A549 (cell line): ENCODE measurements at regions not wholly inside any gene's neighbourhood (a gene's known extent, or its start where the extent isn't known, plus 50 kb on each side); places are given as distances from the start of the nearest gene placed in this dataset.

Experiments
- ATAC-seq, 2 experiments: fragments of 200-7000 bp in 1 of 2; fragments of >200 bp in 1 of 2; cut with Nextera tagmentation in 1 of 2; cut with Tn5 transposase in 1 of 2; 3 replicates each; pipeline versions ENCODE4 v1.8.0 to v1.9.1; 2018 to 2020; ENCODE audit warnings: mild to moderate bottlenecking in 1 of 2, moderate library complexity in 1 of 2
- CTCF ChIA-PET: fragments of 300-600 bp; sonication (Branson Sonifier 250); formaldehyde crosslinking; extraction: SDS; loops from one replicate; lab custom pipeline; 2021; ENCODE audit warnings: antibody characterized with exemption, inconsistent platforms; lab: Yijun Ruan, JAX
- POLR2A ChIA-PET: fragments of 350-600 bp; formaldehyde crosslinking; extraction: SDS; loops from one replicate; lab custom pipeline; 2021; ENCODE audit warnings: antibody characterized with exemption, inconsistent platforms; lab: Yijun Ruan, JAX
- DNase-seq, 2 experiments: peaks; one replicate each; pipeline versions ENCODE4 v3.0.0 to v3.0.0-alpha.2; 2011 to 2016; ENCODE audit warnings: low read depth in 1 of 2, low spot score in 1 of 2
- FAIRE-seq: peaks from 2 replicates; lab custom pipeline; 2011; peaks lifted over from hg19 to GRCh38; lab: Jason Lieb, UNC
- H3K27ac ChIP-seq, 2 experiments: fragments of >200 bp; sonication (Bioruptor Twin); formaldehyde crosslinking; 3 replicates each; pipeline ENCODE4 v1.5.1; 2016 to 2017
- H3K4me1 ChIP-seq: fragments of >200 bp; sonication (Bioruptor Twin); formaldehyde crosslinking; 3 replicates; pipeline ENCODE4 v1.6.1; 2016
- H3K4me2 ChIP-seq: fragments of >200 bp; sonication (Bioruptor Twin); formaldehyde crosslinking; 3 replicates; pipeline ENCODE4 v1.6.1; 2016
- H3K4me3 ChIP-seq: fragments of >200 bp; sonication (Bioruptor Twin); formaldehyde crosslinking; 3 replicates; pipeline ENCODE4 v1.5.1; 2016
- H3K9me3 ChIP-seq: fragments of >200 bp; sonication (Bioruptor Twin); formaldehyde crosslinking; 3 replicates; pipeline ENCODE4 v1.6.1; 2016
- CBX2 ChIP-seq: fragments of 200-600 bp; sonication (generic); IDR thresholded peaks from 2 replicates; pipeline ENCODE4 v1.6.1; 2016; ENCODE audit warnings: low read depth, mild to moderate bottlenecking, borderline replicate concordance
- CHD4 ChIP-seq: fragments of 200-600 bp; sonication (generic); IDR thresholded peaks from 2 replicates; pipeline ENCODE4 v1.6.1; 2016; ENCODE audit warnings: antibody characterized with exemption, mild to moderate bottlenecking, borderline replicate concordance
- FOSB ChIP-seq: fragments of 250-450 bp; sonication (Bioruptor Pico); IDR thresholded peaks from 2 replicates; pipeline ENCODE4 v1.5.0; 2020; ENCODE audit warnings: mild to moderate bottlenecking, moderate library complexity
- HDAC2 ChIP-seq: fragments of 200-600 bp; sonication (generic); IDR thresholded peaks from 2 replicates; pipeline ENCODE4 v1.6.1; 2016
- HOXB13 ChIP-seq: fragments of 250-450 bp; sonication (Bioruptor Pico); IDR thresholded peaks from 2 replicates; pipeline ENCODE4 v1.5.0; 2020; ENCODE audit warnings: low read depth, mild to moderate bottlenecking, moderate library complexity
- KDM1A ChIP-seq: fragments of 200-600 bp; sonication (generic); IDR thresholded peaks from 2 replicates; pipeline ENCODE4 v1.6.1; 2016; ENCODE audit warnings: low read depth, mild to moderate bottlenecking
- KDM5A ChIP-seq: fragments of 200-600 bp; sonication (generic); IDR thresholded peaks from 2 replicates; pipeline ENCODE4 v1.6.1; 2016; ENCODE audit warnings: antibody characterized with exemption, mild to moderate bottlenecking
- MAFK ChIP-seq: fragments of 450-650 bp; IDR thresholded peaks from 2 replicates; pipeline ENCODE4 v1.6.1; 2014; ENCODE audit not compliant: partially characterized antibody
- MAZ ChIP-seq: fragments of 150-350 bp; IDR thresholded peaks from 2 replicates; pipeline ENCODE4 v1.6.1; 2014; ENCODE audit warnings: antibody characterized with exemption, low read depth, low read length, borderline replicate concordance
- MYC ChIP-seq: IDR thresholded peaks from 2 replicates; pipeline ENCODE4 v1.6.1; 2012; ENCODE audit warnings: mild to moderate bottlenecking, inconsistent platforms, low read length, improper control_type of control experiment, borderline replicate concordance
- NPAS2 ChIP-seq: fragments of 250-450 bp; sonication (Bioruptor Pico); IDR thresholded peaks from 2 replicates; pipeline ENCODE4 v1.8.0; 2022; ENCODE audit warnings: mild to moderate bottlenecking, moderate library complexity, borderline replicate concordance
- PHF8 ChIP-seq: fragments of 200-600 bp; sonication (generic); IDR thresholded peaks from 2 replicates; pipeline ENCODE4 v1.6.1; 2016; ENCODE audit warnings: low read depth, mild to moderate bottlenecking, antibody characterized with exemption, moderate library complexity, borderline replicate concordance
- POLR2AphosphoS2 ChIP-seq: conservative IDR thresholded peaks from 2 replicates; pipeline ENCODE4 v1.6.1; 2012; ENCODE audit warnings: low read length, improper control_type of control experiment, inconsistent platforms
- RCOR1 ChIP-seq: fragments of 150-350 bp; IDR thresholded peaks from 2 replicates; pipeline ENCODE4 v1.6.1; 2014; ENCODE audit warnings: antibody characterized with exemption, low read length, low read depth
- RFX5 ChIP-seq: fragments of 450-650 bp; IDR thresholded peaks from 2 replicates; pipeline ENCODE4 v1.7.1; 2014; ENCODE audit warnings: antibody characterized with exemption, mild to moderate bottlenecking, moderate library complexity
- SMC3 ChIP-seq: fragments of >200 bp; sonication (Bioruptor Twin); formaldehyde crosslinking; IDR thresholded peaks from 3 replicates; pipeline ENCODE4 v1.6.1; 2018; ENCODE audit warnings: inconsistent platforms
- SREBF2 ChIP-seq: fragments of 450-650 bp; IDR thresholded peaks from 2 replicates; pipeline ENCODE4 v1.6.1; 2014; ENCODE audit warnings: mild to moderate bottlenecking, moderate library complexity
- TFCP2L1 ChIP-seq: fragments of 250-450 bp; sonication (Bioruptor Pico); IDR thresholded peaks from 2 replicates; pipeline ENCODE4 v1.5.0; 2021; ENCODE audit warnings: mild to moderate bottlenecking
- ZNF302 ChIP-seq: fragments of 250-450 bp; sonication (Bioruptor Pico); IDR thresholded peaks from 2 replicates; pipeline ENCODE4 v1.9.0; 2021; ENCODE audit warnings: inconsistent platforms, mild to moderate bottlenecking, moderate library complexity
- ZSCAN20 ChIP-seq: fragments of 250-450 bp; sonication (Bioruptor Pico); IDR thresholded peaks from 2 replicates; pipeline ENCODE4 v1.8.0; 2022; ENCODE audit warnings: mild to moderate bottlenecking, moderate library complexity
- WGBS: methylation state at CpG from one replicate; pipeline ENCODE4 v1.1.6; 2017; ENCODE audit errors: missing lambda C conversion rate; 5-methylcytosine and 5-hydroxymethylcytosine counted together
- TF ChIP-seq, protein P1 (sequence below): IDR thresholded peaks from 2 replicates; pipeline ENCODE4 v1.6.1; 2012
- TF ChIP-seq, protein P2 (sequence below): fragments of 250-450 bp; sonication (Bioruptor Pico); IDR thresholded peaks from 2 replicates; pipeline ENCODE4 v1.5.0; 2021; ENCODE audit warnings: mild to moderate bottlenecking, moderate library complexity, borderline replicate concordance
- TF ChIP-seq, protein P3 (sequence below): fragments of 150-350 bp; IDR thresholded peaks from 2 replicates; pipeline ENCODE4 v1.6.1; 2014; ENCODE audit warnings: low read depth, mild to moderate bottlenecking, low read length
- TF ChIP-seq, protein P4 (sequence below): fragments of 450-650 bp; IDR thresholded peaks from 2 replicates; pipeline ENCODE4 v1.6.1; 2014; ENCODE audit warnings: antibody characterized with exemption

DNA sequence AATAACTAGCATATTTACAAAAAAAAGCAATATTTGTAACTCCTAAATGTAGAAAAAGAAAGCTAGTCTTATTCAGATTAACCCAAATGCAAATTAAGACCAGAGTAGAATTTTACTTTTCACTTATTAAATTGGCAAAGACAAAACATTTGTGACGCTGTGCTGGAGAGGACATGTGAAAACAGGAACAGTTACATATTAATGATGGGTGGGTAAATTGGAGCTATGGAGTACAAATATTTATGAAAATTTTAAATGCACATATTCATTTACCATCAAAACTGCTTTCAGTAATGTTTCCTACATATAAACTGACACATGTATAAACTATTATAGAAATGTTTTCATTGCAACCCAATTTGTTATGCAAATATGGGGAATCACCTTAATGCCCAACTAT, 278.9 kb upstream of the POU1F1 start (continued):
- TF ChIP-seq, protein P1, sequence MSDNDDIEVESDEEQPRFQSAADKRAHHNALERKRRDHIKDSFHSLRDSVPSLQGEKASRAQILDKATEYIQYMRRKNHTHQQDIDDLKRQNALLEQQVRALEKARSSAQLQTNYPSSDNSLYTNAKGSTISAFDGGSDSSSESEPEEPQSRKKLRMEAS, result no peak
- TF ChIP-seq KDM1A, result no peak

DNA sequence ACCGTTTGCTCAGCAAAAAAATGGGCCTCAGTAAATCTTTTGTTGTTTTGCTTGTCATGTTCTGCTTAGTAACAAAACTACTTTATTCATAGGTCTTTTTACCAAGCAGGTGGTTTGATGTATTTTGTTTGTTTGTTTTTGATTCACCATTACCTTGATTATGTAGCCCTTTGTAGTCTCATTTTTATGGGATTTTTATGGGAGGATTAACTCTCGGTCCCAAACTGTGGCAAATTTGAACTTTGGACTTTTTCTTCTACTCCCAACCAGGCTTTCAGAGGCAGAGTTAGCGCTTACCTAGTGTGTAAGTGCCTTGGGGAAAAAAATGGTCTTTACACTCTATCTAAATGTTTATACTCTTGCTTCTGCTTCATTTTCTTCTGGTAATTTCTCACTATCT, 276.7 kb upstream of the POU1F1 start:
- ChIA-PET POLR2A (no interaction called here), CTCF (no interaction called here)
- H3K4me3 ChIP-seq, result no peak overlapping the region
- ATAC-seq (no peak), DNase-seq (no peak), FAIRE-seq (no peak)
- no peaks in the 10 kb centered on the region for H3K4me1 ChIP-seq
- H3K9me3 ChIP-seq, result no peaks in the 10 kb centered on the region
- 58% methylated on average over 3 of the region's 3 CpGs for WGBS
- H3K27ac ChIP-seq, result no peak overlapping the region
- H3K4me2 ChIP-seq, result no peak overlapping the region
- TF ChIP-seq ZSCAN20 (CRISPR knock-in tag) (no peak), TFCP2L1 (CRISPR knock-in tag) (no peak), MAZ (no peak), CBX2 (no peak)
- TF ChIP-seq, all 56 proteins: peak for 0

DNA sequence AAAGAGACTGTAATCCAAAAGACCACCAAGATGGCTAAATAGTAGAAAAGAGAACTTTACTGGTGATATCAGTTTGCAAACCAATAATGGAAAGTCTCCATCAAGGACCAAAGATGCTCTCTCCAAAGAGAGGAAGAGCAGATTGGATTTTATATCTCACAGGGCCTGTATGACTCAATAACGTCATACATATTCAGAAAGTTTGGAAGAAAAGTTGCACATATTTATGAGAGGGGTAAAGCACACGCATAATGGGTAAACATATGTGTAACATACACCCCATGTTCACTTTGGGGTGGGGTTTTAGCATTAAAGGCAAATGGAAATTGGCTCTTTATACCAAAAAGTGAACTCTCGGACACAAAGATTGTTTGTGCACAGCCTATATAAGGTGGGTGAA, 274.5 kb upstream of the POU1F1 start:
- DNase-seq (no peak), ATAC-seq (no peak), FAIRE-seq (no peak)
- H3K4me3 ChIP-seq, result no peak overlapping the region
- no peak overlapping the region for H3K4me2 ChIP-seq
- WGBS, result 85% methylated on average over 3 of the region's 3 CpGs
- no peaks in the 10 kb centered on the region for H3K9me3 ChIP-seq
- ChIA-PET POLR2A (no interaction called here), CTCF (interaction anchor here (1.1 kb wide), 1 partner anchor 14 kb away, joined by 4 read pairs; no protein-coding TSS in a partner anchor)
- no peak overlapping the region for H3K27ac ChIP-seq
- TF ChIP-seq KDM1A (no peak), PHF8 (no peak), MYC (no peak), MAFK (no peak), ZNF302 (CRISPR knock-in tag) (no peak), NPAS2 (CRISPR knock-in tag) (no peak), CHD4 (no peak), FOSB (CRISPR knock-in tag) (no peak)
- TF ChIP-seq, protein P2, sequence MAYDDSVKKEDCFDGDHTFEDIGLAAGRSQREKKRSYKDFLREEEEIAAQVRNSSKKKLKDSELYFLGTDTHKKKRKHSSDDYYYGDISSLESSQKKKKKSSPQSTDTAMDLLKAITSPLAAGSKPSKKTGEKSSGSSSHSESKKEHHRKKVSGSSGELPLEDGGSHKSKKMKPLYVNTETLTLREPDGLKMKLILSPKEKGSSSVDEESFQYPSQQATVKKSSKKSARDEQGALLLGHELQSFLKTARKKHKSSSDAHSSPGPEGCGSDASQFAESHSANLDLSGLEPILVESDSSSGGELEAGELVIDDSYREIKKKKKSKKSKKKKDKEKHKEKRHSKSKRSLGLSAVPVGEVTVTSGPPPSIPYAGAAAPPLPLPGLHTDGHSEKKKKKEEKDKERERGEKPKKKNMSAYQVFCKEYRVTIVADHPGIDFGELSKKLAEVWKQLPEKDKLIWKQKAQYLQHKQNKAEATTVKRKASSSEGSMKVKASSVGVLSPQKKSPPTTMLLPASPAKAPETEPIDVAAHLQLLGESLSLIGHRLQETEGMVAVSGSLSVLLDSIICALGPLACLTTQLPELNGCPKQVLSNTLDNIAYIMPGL (CRISPR knock-in tag), result no peak
- H3K4me1 ChIP-seq, result no peaks in the 10 kb centered on the region

DNA sequence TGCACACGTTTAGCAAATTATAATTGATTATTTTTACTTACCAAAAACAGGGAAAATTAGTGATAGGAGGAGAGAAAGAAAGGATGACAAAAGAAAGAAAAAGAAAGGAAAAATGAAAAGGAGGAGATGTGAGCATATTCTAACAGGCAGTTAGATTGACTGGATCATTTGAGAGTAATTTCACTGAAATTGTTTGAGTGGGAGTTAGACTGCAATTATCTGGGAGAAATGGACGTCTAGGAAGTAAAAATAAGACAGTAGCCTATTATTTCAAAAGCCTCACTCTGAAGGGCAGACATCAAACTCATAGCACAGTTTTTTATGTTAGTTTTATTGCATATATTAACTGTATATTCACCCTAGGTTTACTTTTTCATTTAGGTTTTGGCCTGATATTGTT, 272.8 kb upstream of the POU1F1 start:
- Histone ChIP-seq H3K27ac (no peak overlapping the region), H3K4me3 (no peak overlapping the region), H3K4me2 (no peak overlapping the region), H3K4me1 (no peaks in the 10 kb centered on the region), H3K9me3 (no peaks in the 10 kb centered on the region)
- CTCF ChIA-PET, result interaction anchor here (0.6 kb wide), 1 partner anchor 756 kb away, joined by 4 read pairs; no protein-coding TSS in a partner anchor
- POLR2A ChIA-PET, result no interaction called here
- FAIRE-seq (no peak), DNase-seq (no peak), ATAC-seq (no peak)
- WGBS, result 28% methylated on average over 2 of the region's 2 CpGs
- TF ChIP-seq HDAC2 (no peak), RCOR1 (no peak), HOXB13 (no peak), KDM5A (no peak), KDM1A (no peak), RFX5 (no peak), NPAS2 (CRISPR knock-in tag) (no peak), SREBF2 (no peak), SMC3 (no peak), CHD4 (no peak), POLR2AphosphoS2 (no peak)
- TF ChIP-seq, protein P2 (CRISPR knock-in tag), result no peak
- TF ChIP-seq, protein P3, sequence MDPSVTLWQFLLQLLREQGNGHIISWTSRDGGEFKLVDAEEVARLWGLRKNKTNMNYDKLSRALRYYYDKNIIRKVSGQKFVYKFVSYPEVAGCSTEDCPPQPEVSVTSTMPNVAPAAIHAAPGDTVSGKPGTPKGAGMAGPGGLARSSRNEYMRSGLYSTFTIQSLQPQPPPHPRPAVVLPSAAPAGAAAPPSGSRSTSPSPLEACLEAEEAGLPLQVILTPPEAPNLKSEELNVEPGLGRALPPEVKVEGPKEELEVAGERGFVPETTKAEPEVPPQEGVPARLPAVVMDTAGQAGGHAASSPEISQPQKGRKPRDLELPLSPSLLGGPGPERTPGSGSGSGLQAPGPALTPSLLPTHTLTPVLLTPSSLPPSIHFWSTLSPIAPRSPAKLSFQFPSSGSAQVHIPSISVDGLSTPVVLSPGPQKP, result no peak
- TF ChIP-seq, protein P4, sequence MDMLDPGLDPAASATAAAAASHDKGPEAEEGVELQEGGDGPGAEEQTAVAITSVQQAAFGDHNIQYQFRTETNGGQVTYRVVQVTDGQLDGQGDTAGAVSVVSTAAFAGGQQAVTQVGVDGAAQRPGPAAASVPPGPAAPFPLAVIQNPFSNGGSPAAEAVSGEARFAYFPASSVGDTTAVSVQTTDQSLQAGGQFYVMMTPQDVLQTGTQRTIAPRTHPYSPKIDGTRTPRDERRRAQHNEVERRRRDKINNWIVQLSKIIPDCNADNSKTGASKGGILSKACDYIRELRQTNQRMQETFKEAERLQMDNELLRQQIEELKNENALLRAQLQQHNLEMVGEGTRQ, result no peak
